Large intestine (tissue), 3 donors: ENCODE measurements at regions not wholly inside any gene's neighbourhood (a gene's known extent, or its start where the extent isn't known, plus 50 kb on each side); places are given as distances from the start of the nearest gene placed in this dataset.
"Not testable (repeated sequence)": the region's sequence is repeated elsewhere in the genome, so short reads cannot be mapped to it uniquely, and the experiment has no call there.

ENCODE experiments used
- DNase-seq, 2 donors: peaks; one replicate each; pipeline versions ENCODE4 v3.0.0 to v3.0.0-alpha.2; 2013
- H3K27ac ChIP-seq: one replicate; pipeline ENCODE4 v1.5.1; 2013; ENCODE audit warnings: low read length
- H3K27me3 ChIP-seq: 2 replicates; pipeline ENCODE4 v1.6.1; 2013; ENCODE audit warnings: low read length; ENCODE audit not compliant: control insufficient read depth, insufficient read depth
- H3K36me3 ChIP-seq: 2 replicates; pipeline ENCODE4 v1.6.1; 2013; ENCODE audit warnings: low read length; ENCODE audit not compliant: control insufficient read depth, insufficient read depth
- H3K4me1 ChIP-seq: one replicate; pipeline ENCODE4 v1.6.1; 2013; ENCODE audit warnings: low read length; ENCODE audit not compliant: control insufficient read depth, insufficient read depth
- H3K4me3 ChIP-seq: one replicate; pipeline ENCODE4 v1.5.1; 2013; ENCODE audit warnings: low read length
- H3K9me3 ChIP-seq: one replicate; pipeline ENCODE4 v1.6.1; 2013; ENCODE audit warnings: mild to moderate bottlenecking, low read depth, low read length, moderate library complexity; ENCODE audit not compliant: control insufficient read depth
- WGBS: methylation state at CpG from one replicate; pipeline ENCODE4 v1.1.5; 2013; ENCODE audit warnings: low lambda C conversion rate; ENCODE audit not compliant: insufficient coverage; 5-methylcytosine and 5-hydroxymethylcytosine counted together

DNA sequence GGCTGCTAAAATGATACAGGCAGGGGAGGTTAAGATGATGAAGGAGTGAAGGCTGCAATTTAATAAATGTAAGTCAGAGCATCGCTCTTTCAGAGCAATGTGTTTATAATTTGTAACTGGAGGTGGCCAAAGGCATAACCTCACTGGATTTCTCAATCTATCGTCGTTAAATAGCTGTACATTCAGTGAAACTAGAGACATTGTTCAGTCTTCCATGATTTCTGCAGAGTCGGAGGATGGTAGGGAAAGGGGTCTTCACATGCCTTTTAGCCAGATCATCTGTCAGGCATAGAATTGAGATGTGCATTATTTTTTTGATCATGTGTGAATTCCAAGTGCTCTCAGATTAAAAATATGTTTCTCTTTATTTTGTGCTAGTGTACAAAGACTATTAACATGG is 315.4 kb downstream of the OXSM start:
- no CpG with 5 or more reads among the region's 4 CpGs for WGBS
- H3K27me3 ChIP-seq, result no peaks in the 10 kb centered on the region
- H3K4me3 ChIP-seq, result no peak overlapping the region
- no peaks in the 10 kb centered on the region for H3K9me3 ChIP-seq
- H3K27ac ChIP-seq, result no peak overlapping the region
- no peaks in the 10 kb centered on the region for H3K36me3 ChIP-seq
- H3K4me1 ChIP-seq, result no peaks in the 10 kb centered on the region
- DNase-seq, result no peak

GRCh38 chr3:26106228-26106627 is 316.3 kb downstream of the OXSM start:
- DNase-seq, result no peak
- H3K27ac ChIP-seq, result no peak overlapping the region

DNA sequence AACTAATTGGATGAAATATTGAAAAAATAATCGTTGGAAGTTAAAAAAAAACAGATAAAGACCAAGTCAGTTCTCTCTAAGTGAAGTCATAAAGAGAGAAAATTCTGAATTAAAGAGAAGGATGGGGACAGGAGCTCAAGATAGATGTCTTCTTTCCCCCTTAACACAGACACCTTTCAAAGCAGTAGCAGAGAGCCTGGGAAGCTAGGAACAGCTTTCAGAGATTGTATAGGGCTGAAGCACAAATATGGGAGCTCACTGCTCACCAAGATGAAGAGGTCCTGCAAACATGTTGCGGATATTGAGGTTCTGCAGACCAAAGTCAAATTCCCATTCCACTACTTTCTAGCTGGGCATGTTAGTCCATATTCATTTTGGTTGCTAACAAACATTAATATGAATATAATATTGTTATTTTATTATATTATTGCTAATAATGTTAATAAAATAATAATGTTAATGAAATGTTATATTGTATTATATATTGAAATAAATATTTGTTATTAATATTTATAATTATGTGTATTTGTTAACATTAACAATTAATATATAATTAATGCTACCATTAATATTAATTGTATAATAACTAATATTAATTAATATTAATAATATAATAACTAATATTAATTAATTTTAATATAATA is 319.1 kb downstream of the OXSM start:
- H3K9me3 ChIP-seq, result no peaks in the 10 kb centered on the region
- WGBS, result 93% methylated on average over 2 of the region's 2 CpGs
- H3K4me3 ChIP-seq, result no peak overlapping the region
- H3K27me3 ChIP-seq, result no peaks in the 10 kb centered on the region
- H3K4me1 ChIP-seq, result no peaks in the 10 kb centered on the region
- no peaks in the 10 kb centered on the region for H3K36me3 ChIP-seq
- no peak for DNase-seq
- no peak overlapping the region for H3K27ac ChIP-seq

More at GRCh38 chr3:26106228-26106627, 316.3 kb downstream of the OXSM start:
- WGBS, result no CpG with 5 or more reads among the region's 2 CpGs
- H3K9me3 ChIP-seq, result no peaks in the 10 kb centered on the region
- no peaks in the 10 kb centered on the region for H3K4me1 ChIP-seq
- H3K4me3 ChIP-seq, result no peak overlapping the region
- H3K27me3 ChIP-seq, result no peaks in the 10 kb centered on the region
- H3K36me3 ChIP-seq, result no peaks in the 10 kb centered on the region

GRCh38 chr3:26114851-26115250 is 325.0 kb downstream of the OXSM start:
- DNase-seq, result no peak
- Histone ChIP-seq H3K27me3 (no peaks in the 10 kb centered on the region), H3K4me1 (no peaks in the 10 kb centered on the region), H3K9me3 (no peaks in the 10 kb centered on the region), H3K4me3 (no peak overlapping the region), H3K36me3 (no peaks in the 10 kb centered on the region), H3K27ac (no peak overlapping the region)
- 25% methylated on average over 1 of the region's 1 CpG for WGBS

DNA sequence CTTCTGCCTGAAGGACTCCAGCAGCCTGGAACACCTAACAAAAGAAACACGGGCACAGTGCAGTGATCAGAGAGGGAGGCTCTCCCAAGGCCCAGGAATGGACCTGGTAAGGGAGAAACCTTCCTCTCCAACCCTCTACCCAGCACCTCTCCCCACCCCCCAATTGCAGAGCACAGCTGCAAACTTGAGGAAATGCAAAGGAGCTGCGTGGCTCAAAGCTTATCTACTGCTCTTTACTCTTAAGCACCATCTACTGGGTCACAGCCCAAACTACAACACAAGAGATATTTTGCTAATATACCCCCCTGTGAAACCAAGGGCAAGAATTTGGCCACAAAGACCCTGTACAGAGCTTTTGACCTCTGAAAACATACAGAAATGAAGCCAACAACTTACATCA is 328.3 kb downstream of the OXSM start:
- no CpG with 5 or more reads among the region's 2 CpGs for WGBS
- Histone ChIP-seq H3K4me1 (no peaks in the 10 kb centered on the region), H3K27ac (no peak overlapping the region), H3K4me3 (no peak overlapping the region), H3K9me3 (no peaks in the 10 kb centered on the region), H3K27me3 (no peaks in the 10 kb centered on the region), H3K36me3 (no peaks in the 10 kb centered on the region)
- DNase-seq, result no peak

DNA sequence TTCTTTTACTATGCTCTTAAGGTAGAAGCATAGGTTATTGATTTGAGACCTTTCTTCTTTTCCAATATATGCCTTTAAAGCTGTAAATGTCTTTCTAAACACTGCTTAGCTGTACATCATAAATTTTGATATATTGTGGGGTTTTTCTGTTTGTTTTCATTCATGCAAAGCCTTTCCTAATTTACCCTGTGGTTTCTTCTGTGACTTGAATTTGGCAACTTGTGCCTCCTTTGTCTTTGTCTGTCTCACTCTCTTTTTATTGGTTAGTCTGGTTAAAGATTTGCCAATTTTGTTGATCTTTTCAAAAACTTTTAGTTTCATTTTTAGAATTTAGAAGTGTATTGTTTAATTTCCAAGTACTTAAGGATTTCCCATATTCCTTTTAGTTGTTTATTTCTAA is 343.1 kb downstream of the OXSM start:
- H3K27me3 ChIP-seq, result no peaks in the 10 kb centered on the region
- H3K27ac ChIP-seq, result no peak overlapping the region
- H3K9me3 ChIP-seq, result no peaks in the 10 kb centered on the region
- DNase-seq, result no peak
- no peak overlapping the region for H3K4me3 ChIP-seq
- no peaks in the 10 kb centered on the region for H3K4me1 ChIP-seq
- no peaks in the 10 kb centered on the region for H3K36me3 ChIP-seq

GRCh38 chr3:26141296-26141695 is 351.4 kb downstream of the OXSM start:
- Histone ChIP-seq H3K36me3 (no peaks in the 10 kb centered on the region), H3K9me3 (no peaks in the 10 kb centered on the region), H3K27me3 (no peaks in the 10 kb centered on the region), H3K27ac (no peak overlapping the region), H3K4me1 (no peaks in the 10 kb centered on the region), H3K4me3 (no peak overlapping the region)
- 83% methylated on average over 1 of the region's 1 CpG for WGBS
- no peak for DNase-seq

DNA sequence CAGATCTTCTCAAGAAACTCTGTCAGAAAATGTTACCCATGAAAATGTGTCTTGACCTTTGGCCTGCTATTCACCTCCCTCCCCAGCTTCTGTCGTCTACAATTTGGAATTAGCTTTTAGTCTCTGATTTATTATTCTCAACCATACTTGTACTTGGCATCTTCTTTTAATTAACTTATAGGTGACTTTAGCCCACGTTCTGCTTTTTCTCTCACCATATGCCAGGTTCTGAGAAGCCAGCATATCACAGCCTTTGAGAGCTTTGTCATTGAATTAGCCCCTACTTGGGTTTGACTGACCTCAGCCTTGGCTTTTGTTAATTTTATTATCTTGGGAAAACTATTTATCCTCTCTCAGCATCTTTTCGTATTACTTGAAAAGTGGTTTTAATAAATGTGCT is 355.9 kb downstream of the OXSM start:
- Histone ChIP-seq H3K9me3 (peaks cover 6% of the 10 kb centered on the region), H3K4me3 (no peak overlapping the region), H3K36me3 (no peaks in the 10 kb centered on the region), H3K4me1 (no peaks in the 10 kb centered on the region), H3K27ac (no peak overlapping the region), H3K27me3 (no peaks in the 10 kb centered on the region)
- WGBS, result 64% methylated on average over 2 of the region's 3 CpGs
- no peak for DNase-seq

GRCh38 chr3:26157428-26157827 is 367.5 kb downstream of the OXSM start:
- not testable (repeated sequence) for H3K9me3 ChIP-seq, H3K4me3 ChIP-seq, H3K4me1 ChIP-seq, DNase-seq, H3K36me3 ChIP-seq, H3K27me3 ChIP-seq, H3K27ac ChIP-seq
- WGBS, result 100% methylated on average over 3 of the region's 4 CpGs

- Histone ChIP-seq H3K27ac (no peak overlapping the region), H3K4me1 (no peaks in the 10 kb centered on the region), H3K9me3 (no peaks in the 10 kb centered on the region), H3K27me3 (no peaks in the 10 kb centered on the region), H3K4me3 (no peak overlapping the region), H3K36me3 (no peaks in the 10 kb centered on the region)
- DNase-seq, result peak; percentile 3
Measured at GRCh38 chr3:26171006-26171405, 381.1 kb downstream of the OXSM start.

- no peaks in the 10 kb centered on the region for H3K27me3 ChIP-seq
- H3K4me1 ChIP-seq, result no peaks in the 10 kb centered on the region
- no peaks in the 10 kb centered on the region for H3K9me3 ChIP-seq
- no peak overlapping the region for H3K27ac ChIP-seq
- H3K36me3 ChIP-seq, result no peaks in the 10 kb centered on the region
- no peak for DNase-seq
- H3K4me3 ChIP-seq, result no peak overlapping the region
- no CpG with 5 or more reads among the region's 1 CpG for WGBS
Measured at GRCh38 chr3:26191556-26191955, 401.7 kb downstream of the OXSM start.
